Nephron progenitor cell (in vitro differentiated cells): ENCODE measurements at regions not wholly inside any gene's neighbourhood (a gene's known extent, or its start where the extent isn't known, plus 50 kb on each side); places are given as distances from the start of the nearest gene placed in this dataset.

Experiments used
- DNase-seq: peaks from one replicate; pipeline ENCODE4 v3.0.0; 2021
- H3K27ac Mint-ChIP-seq: 2 replicates; pipeline ENCODE4 v1.8.0; 2021; ENCODE audit warnings: mild to moderate bottlenecking, moderate library complexity, mixed read lengths
- H3K27me3 Mint-ChIP-seq: 2 replicates; pipeline ENCODE4 v1.8.0; 2021; ENCODE audit warnings: mild to moderate bottlenecking, low read depth, mixed read lengths; ENCODE audit not compliant: poor library complexity
- H3K36me3 Mint-ChIP-seq: 2 replicates; pipeline ENCODE4 v1.8.0; 2021; ENCODE audit warnings: low read depth, mixed read lengths
- H3K4me1 Mint-ChIP-seq: 2 replicates; pipeline ENCODE4 v1.8.0; 2021; ENCODE audit warnings: mixed read lengths
- H3K4me3 Mint-ChIP-seq: 2 replicates; pipeline ENCODE4 v1.8.0; 2021; ENCODE audit warnings: mild to moderate bottlenecking, moderate library complexity, mixed read lengths
- H3K9me3 Mint-ChIP-seq: 2 replicates; pipeline ENCODE4 v1.8.0; 2021; ENCODE audit warnings: mild to moderate bottlenecking, moderate library complexity, mixed read lengths
- TF ChIP-seq, protein P1 (sequence below): fragments of 200-600 bp; sonication (generic); IDR thresholded peaks from 2 replicates; pipeline ENCODE4 v1.5.0; 2021; ENCODE audit warnings: antibody characterized with exemption

DNA sequence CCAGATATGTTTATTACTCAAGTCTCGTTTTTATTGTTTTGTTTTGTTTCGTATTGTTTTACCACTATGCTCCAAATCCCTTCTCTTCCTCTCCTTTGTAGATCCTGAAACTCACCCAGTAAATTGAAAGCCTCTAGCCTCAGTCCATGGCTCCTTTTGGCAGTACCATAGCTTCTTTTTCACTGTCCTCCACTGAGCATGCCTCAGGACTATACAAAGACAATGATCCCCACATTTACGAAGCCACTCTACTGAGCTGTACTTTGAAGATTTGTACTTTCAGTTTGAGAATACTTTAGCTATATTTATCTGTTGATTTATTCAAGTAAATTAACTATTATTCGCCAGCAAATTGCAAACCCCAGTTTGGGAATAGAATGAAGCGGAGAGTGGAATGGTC is 159.1 kb upstream of the SLITRK3 start:
- DNase-seq, result no peak
- Mint-ChIP-seq H3K27me3 (no peaks in the 10 kb centered on the region), H3K4me3 (no peak overlapping the region), H3K27ac (no peak overlapping the region), H3K36me3 (no peaks in the 10 kb centered on the region), H3K4me1 (no peaks in the 10 kb centered on the region), H3K9me3 (no peaks in the 10 kb centered on the region)
- TF ChIP-seq, protein P1, sequence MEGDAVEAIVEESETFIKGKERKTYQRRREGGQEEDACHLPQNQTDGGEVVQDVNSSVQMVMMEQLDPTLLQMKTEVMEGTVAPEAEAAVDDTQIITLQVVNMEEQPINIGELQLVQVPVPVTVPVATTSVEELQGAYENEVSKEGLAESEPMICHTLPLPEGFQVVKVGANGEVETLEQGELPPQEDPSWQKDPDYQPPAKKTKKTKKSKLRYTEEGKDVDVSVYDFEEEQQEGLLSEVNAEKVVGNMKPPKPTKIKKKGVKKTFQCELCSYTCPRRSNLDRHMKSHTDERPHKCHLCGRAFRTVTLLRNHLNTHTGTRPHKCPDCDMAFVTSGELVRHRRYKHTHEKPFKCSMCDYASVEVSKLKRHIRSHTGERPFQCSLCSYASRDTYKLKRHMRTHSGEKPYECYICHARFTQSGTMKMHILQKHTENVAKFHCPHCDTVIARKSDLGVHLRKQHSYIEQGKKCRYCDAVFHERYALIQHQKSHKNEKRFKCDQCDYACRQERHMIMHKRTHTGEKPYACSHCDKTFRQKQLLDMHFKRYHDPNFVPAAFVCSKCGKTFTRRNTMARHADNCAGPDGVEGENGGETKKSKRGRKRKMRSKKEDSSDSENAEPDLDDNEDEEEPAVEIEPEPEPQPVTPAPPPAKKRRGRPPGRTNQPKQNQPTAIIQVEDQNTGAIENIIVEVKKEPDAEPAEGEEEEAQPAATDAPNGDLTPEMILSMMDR, result no peak

DNA sequence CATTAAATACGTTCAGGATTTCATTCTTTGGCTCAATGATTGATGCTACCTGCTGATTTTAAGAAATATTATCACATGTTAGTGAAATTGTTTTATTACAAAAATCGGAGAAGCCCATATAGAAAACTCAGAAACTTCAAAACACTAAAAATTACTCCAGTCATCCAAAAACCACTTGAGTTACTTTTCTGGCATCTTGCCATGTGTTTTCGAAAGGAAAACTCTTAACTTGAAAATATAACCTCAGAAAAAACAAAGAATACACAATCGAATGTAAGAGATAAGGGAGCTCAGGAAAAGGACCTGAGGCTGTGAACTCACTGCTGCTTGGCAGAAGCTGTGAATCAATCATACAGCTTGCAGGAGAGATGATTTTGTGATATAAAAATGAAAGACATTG is 151.3 kb upstream of the SLITRK3 start:
- Mint-ChIP-seq H3K27me3 (peaks cover 3% of the 10 kb centered on the region), H3K36me3 (no peaks in the 10 kb centered on the region), H3K27ac (no peak overlapping the region), H3K4me1 (no peaks in the 10 kb centered on the region), H3K4me3 (no peak overlapping the region), H3K9me3 (no peaks in the 10 kb centered on the region)
- DNase-seq, result no peak
- TF ChIP-seq, protein P1, result no peak

DNA sequence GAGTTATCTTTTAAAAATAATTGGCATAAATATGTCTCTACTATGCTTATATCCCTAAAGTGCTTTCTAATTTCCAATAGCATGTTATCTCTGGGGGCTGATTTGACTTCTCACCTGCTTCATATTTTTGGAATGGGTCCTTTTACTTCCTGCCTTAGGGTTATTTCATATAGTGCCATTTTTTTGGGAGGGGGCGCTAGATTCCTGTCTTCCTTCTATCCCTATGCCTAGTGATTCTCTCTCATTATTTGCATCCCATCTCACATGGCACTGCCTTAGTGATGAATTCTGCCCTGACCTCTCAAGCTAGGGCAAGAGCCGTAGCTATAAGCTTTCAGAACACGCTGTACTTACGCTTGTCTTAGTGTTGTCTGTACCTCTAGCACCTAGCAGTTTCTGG is 150.3 kb upstream of the SLITRK3 start:
- no peak overlapping the region for H3K4me3 Mint-ChIP-seq
- H3K4me1 Mint-ChIP-seq, result no peaks in the 10 kb centered on the region

GRCh38 chr3:165343185-165343584 is 147.0 kb upstream of the SLITRK3 start:
- Mint-ChIP-seq H3K4me3 (no peak overlapping the region), H3K36me3 (no peaks in the 10 kb centered on the region), H3K27me3 (peaks cover 3% of the 10 kb centered on the region), H3K4me1 (no peaks in the 10 kb centered on the region), H3K9me3 (no peaks in the 10 kb centered on the region), H3K27ac (no peak overlapping the region)
- DNase-seq, result no peak
- TF ChIP-seq, protein P1, result no peak

More for the DNA sequence above, 150.3 kb upstream of the SLITRK3 start:
- Mint-ChIP-seq H3K9me3 (no peaks in the 10 kb centered on the region), H3K36me3 (no peaks in the 10 kb centered on the region), H3K27ac (no peak overlapping the region), H3K27me3 (peaks cover 3% of the 10 kb centered on the region)
- no peak for DNase-seq
- TF ChIP-seq, protein P1, result no peak

DNA sequence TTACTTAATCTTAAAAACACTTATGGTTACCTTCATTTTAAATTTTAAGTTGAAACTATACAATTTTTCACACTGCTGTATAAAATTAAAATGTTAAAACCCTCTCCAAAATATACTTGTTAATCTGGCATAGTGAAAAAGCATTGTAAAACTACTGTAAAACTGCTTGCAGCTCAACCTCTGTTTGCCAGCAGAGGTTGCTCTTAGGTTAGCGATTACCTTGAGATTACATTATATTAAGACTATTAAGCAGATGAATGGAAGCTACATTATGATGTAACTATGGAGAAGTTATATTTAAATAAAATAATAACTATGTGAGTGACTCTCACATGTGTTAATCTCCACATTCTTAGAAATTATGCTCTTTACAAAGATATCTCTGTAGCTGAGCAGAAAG is 143.6 kb upstream of the SLITRK3 start:
- H3K9me3 Mint-ChIP-seq, result no peaks in the 10 kb centered on the region
- DNase-seq, result no peak
- H3K27me3 Mint-ChIP-seq, result peaks cover 3% of the 10 kb centered on the region
- H3K27ac Mint-ChIP-seq, result no peak overlapping the region
- H3K4me1 Mint-ChIP-seq, result no peaks in the 10 kb centered on the region
- H3K4me3 Mint-ChIP-seq, result no peak overlapping the region
- H3K36me3 Mint-ChIP-seq, result no peaks in the 10 kb centered on the region
- TF ChIP-seq, protein P1, result no peak

DNA sequence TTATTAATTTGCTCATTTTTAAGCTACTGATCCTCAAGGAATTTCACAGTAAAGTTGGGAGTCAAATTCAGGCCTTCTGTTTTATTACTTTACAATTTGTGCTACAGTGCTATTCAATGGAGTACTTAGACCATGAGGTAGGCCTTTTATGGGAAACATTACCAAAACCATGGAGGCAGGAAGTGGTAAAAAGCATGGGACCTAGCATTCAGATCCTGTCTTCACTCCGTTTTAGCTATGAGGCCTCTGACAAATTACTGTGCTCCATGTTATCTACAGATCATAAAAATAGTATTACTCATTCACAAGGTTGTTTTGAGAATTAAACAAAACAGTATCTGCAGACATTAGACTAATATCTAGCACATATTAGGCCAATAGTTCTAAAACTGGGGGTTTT is 140.6 kb upstream of the SLITRK3 start:
- Mint-ChIP-seq H3K27me3 (no peaks in the 10 kb centered on the region), H3K9me3 (no peaks in the 10 kb centered on the region), H3K4me1 (no peaks in the 10 kb centered on the region), H3K36me3 (no peaks in the 10 kb centered on the region), H3K4me3 (no peak overlapping the region), H3K27ac (no peak overlapping the region)
- no peak for DNase-seq
- TF ChIP-seq, protein P1, result no peak
